Stomach (tissue), 8 donors: ENCODE measurements at regions not wholly inside any gene's neighbourhood (a gene's known extent, or its start where the extent isn't known, plus 50 kb on each side); places are given as distances from the start of the nearest gene placed in this dataset.

Experiments used
- DNase-seq, 2 donors: peaks; one replicate each; pipeline versions ENCODE4 v3.0.0 to v3.0.0-alpha.2; 2013 to 2019
- H3K27ac ChIP-seq, 5 donors: fragments of 200-600 bp in 4 of 5; sonication (generic) in 4 of 5; one replicate each; pipeline ENCODE4 v1.5.1; 2013 to 2019; ENCODE audit warnings: mild to moderate bottlenecking in 1 of 5, moderate library complexity in 1 of 5
- H3K27me3 ChIP-seq, 3 donors: fragments of 200-600 bp; sonication (generic); one replicate each; pipeline ENCODE4 v1.5.1; 2017 to 2019; ENCODE audit warnings: mixed run types in 1 of 3
- H3K36me3 ChIP-seq, 4 donors: fragments of 200-600 bp; sonication (generic); 1 replicate in 3 of 4; 2 replicates in 1 of 4; pipeline ENCODE4 v1.5.1; 2016 to 2019
- H3K4me1 ChIP-seq, 4 donors: fragments of 200-600 bp; sonication (generic); one replicate each; pipeline ENCODE4 v1.5.1; 2016 to 2019
- H3K4me3 ChIP-seq, 4 donors: fragments of 200-600 bp; sonication (generic) in 3 of 4; one replicate each; pipeline ENCODE4 v1.5.1; 2016 to 2019; ENCODE audit warnings: mild to moderate bottlenecking in 1 of 4
- H3K9me3 ChIP-seq, 4 donors: fragments of 200-600 bp; sonication (generic); one replicate each; pipeline ENCODE4 v1.5.1; 2016 to 2019
- EP300 ChIP-seq: sonication (generic); formaldehyde crosslinking; IDR thresholded peaks from one replicate; pipeline ENCODE4 v1.6.1; 2017; ENCODE audit warnings: antibody characterized with exemption
- POLR2A ChIP-seq, 4 donors: fragments of 450-650 bp; IDR thresholded peaks; one replicate each; pipeline ENCODE4 v1.6.1; 2016; ENCODE audit warnings: antibody characterized with exemption in 4 of 4, control low read depth in 2 of 4, mild to moderate bottlenecking in 1 of 4, moderate library complexity in 1 of 4
- POLR2AphosphoS5 ChIP-seq, 3 donors: sonication (generic); formaldehyde crosslinking; IDR thresholded peaks; one replicate each; pipeline ENCODE4 v1.6.1; 2016; ENCODE audit warnings: antibody characterized with exemption in 3 of 3
- WGBS, 5 donors: extraction: QIAGEN DNeasy Blood & Tissue Kit in 3 of 5; methylation state at CpG; one replicate each; pipeline versions ENCODE4 v1.1.5 to v1.1.7; 2013 to 2018; 5-methylcytosine and 5-hydroxymethylcytosine counted together
- intact Hi-C: fragments of 100-400 bp; cut with DNase I; formaldehyde crosslinking; loops from one replicate; pipeline ENCODE4 v1.15.1; 2023; ENCODE audit warnings: low total_unique reads
- TF ChIP-seq, protein P1 (sequence below), 7 experiments: fragments of 450-650 bp in 4 of 7; fragments of 200-600 bp in 3 of 7; sonication (generic) in 3 of 7; IDR thresholded peaks; one replicate each; pipeline ENCODE4 v1.5.1; 2016 to 2019; ENCODE audit warnings: antibody characterized with exemption in 7 of 7, control low read depth in 2 of 7, mild to moderate bottlenecking in 1 of 7
- donor health status: healthy with polysubstance abuse.
- donor health status: Bipolar disorder and iron deficiency.
- donor health status: healthy.

DNA sequence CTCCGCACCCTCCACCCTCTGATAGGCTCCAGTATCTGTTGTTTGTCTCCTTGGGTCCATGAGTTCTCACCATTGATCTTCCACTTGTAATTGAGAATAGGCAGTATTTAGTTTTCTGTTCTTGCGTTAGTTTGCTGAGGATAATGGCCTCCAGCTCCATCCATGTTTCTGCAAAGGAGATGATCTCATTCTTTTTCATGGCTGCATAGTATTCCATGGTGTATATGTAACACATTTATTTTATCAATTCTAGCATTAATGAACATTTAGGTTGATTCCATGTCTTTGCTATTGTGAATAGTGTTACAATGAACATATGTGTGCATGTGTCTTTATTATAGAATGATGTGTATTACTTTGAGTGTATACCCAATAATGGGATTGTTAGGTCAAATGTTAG is 814.6 kb upstream of the FRG1 start:
- no peaks in the 10 kb centered on the region for H3K27me3 ChIP-seq
- 43 to 50% (median 47%) methylated on average over 2 of the region's 2 CpGs for WGBS, 5 donors
- intact Hi-C loops = loop anchor here (10.0 kb wide), 1 partner anchor 1521 kb away; no protein-coding TSS in a partner anchor

DNA sequence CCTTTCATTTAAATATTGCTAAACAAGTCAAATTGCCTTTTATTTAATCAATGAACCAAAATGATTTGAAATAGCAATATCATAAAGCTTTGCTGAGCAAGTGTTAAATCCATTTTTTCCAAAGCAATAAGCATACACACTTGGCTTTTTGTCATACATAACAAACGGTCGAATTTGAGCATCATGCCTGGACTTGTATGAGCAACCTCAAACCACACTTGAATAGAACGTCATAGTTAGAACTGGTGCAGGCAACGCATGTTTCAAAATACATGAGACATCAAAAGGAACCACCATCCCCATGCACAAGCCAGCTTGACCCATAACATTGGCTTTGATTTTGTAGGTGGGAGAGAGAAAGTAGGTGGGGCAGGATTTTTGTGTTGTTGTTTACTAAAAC is 812.3 kb upstream of the FRG1 start:
- Histone ChIP-seq H3K27me3 (no peaks in the 10 kb centered on the region), H3K36me3 (no peaks in the 10 kb centered on the region), H3K27ac (no peak overlapping the region), H3K9me3 (no peaks in the 10 kb centered on the region), H3K4me1 (peaks cover 0 to 3% (median 0%) of the 10 kb centered on the region in 4 donors), H3K4me3 (no peak overlapping the region)
- TF ChIP-seq POLR2A (IDR thresholded peaks at IDR 0.05) = no peak
- TF ChIP-seq, protein P1, sequence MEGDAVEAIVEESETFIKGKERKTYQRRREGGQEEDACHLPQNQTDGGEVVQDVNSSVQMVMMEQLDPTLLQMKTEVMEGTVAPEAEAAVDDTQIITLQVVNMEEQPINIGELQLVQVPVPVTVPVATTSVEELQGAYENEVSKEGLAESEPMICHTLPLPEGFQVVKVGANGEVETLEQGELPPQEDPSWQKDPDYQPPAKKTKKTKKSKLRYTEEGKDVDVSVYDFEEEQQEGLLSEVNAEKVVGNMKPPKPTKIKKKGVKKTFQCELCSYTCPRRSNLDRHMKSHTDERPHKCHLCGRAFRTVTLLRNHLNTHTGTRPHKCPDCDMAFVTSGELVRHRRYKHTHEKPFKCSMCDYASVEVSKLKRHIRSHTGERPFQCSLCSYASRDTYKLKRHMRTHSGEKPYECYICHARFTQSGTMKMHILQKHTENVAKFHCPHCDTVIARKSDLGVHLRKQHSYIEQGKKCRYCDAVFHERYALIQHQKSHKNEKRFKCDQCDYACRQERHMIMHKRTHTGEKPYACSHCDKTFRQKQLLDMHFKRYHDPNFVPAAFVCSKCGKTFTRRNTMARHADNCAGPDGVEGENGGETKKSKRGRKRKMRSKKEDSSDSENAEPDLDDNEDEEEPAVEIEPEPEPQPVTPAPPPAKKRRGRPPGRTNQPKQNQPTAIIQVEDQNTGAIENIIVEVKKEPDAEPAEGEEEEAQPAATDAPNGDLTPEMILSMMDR (IDR thresholded peaks at IDR 0.05) = no peak
- TF ChIP-seq EP300 = no peak
- no peak for TF ChIP-seq POLR2AphosphoS5 (IDR thresholded peaks at IDR 0.05)
- no peak for DNase-seq
- 81 to 90% (median 83%) methylated on average over 4 of the region's 4 CpGs for WGBS, 5 donors
- intact Hi-C loops = loop anchor here (10.0 kb wide), 1 partner anchor 1524 kb away; no protein-coding TSS in a partner anchor

More for the DNA sequence above, 814.6 kb upstream of the FRG1 start:
- no peak overlapping the region for H3K27ac ChIP-seq
- TF ChIP-seq EP300 (no peak), POLR2A (IDR thresholded peaks at IDR 0.05) (no peak), POLR2AphosphoS5 (IDR thresholded peaks at IDR 0.05) (no peak)
- TF ChIP-seq, protein P1 (IDR thresholded peaks at IDR 0.05) = no peak
- no peaks in the 10 kb centered on the region for H3K36me3 ChIP-seq
- no peaks in the 10 kb centered on the region for H3K9me3 ChIP-seq
- no peak overlapping the region for H3K4me3 ChIP-seq
- peaks cover 0 to 3% (median 0%) of the 10 kb centered on the region in 4 donors for H3K4me1 ChIP-seq
- DNase-seq = no peak

DNA sequence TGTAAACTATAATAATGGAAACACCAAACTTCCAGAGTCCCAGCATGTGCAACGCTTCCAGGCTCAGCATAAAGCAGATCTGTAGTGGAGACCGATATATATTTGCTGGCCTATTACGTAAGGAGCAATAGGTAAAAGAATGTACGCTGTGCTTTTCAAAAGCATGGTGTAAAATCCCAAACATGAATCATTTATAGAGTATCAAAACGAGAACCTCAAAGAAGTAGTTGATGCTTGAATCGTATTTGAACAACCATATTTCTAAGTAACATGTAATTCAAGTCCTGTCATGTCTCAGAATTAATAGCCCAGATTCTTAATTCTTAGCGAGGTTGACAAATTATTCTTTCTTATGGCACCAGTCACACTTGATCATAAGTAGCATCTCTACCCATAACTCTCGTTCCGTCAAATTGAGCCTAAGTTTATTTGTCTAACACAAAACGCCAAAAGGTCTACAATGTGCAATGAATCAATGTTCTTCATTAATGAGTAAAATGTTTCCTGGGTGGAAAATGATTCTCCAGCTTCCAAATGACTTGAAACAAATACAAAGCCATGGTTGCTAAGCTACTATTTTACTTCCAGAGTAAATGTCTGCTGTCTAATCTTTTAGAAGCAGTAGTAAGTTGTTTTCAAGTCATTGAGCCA is 811.5 kb upstream of the FRG1 start:
- no peaks in the 10 kb centered on the region for H3K36me3 ChIP-seq
- no peak for DNase-seq
- WGBS, 5 donors = 53 to 65% (median 55%) methylated on average over 10 of the region's 10 CpGs
- intact Hi-C loops = loop anchor here (10.0 kb wide), 1 partner anchor 1524 kb away; no protein-coding TSS in a partner anchor
- H3K9me3 ChIP-seq = no peaks in the 10 kb centered on the region
- no peak overlapping the region for H3K4me3 ChIP-seq
- H3K4me1 ChIP-seq = peaks cover 0 to under 1% (median 0%) of the 10 kb centered on the region in 4 donors
- H3K27me3 ChIP-seq = no peaks in the 10 kb centered on the region
- H3K27ac ChIP-seq = no peak overlapping the region
- TF ChIP-seq POLR2AphosphoS5 (IDR thresholded peaks at IDR 0.05) = no peak
- TF ChIP-seq, protein P1 (IDR thresholded peaks at IDR 0.05) = no peak
- TF ChIP-seq POLR2A (IDR thresholded peaks at IDR 0.05) = no peak
- no peak for TF ChIP-seq EP300

DNA sequence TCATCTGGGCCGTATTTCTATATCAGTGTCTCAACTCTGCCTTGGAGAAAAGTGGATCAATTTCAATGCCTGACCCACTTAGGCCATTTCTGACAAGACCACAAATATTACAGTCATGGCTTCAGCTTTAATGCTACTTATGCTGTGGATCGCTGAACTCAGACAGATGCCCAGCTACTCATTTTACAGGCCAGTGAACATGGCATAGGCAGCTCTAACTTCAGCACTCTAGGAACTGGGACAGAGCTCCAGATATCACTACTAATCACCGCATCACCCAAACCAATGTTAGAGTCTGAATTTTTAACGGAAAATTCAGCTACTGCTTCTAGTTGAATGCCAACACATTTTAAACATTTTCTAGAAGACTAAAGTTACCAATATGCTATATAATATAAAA is 809.6 kb upstream of the FRG1 start:
- no peaks in the 10 kb centered on the region for H3K27me3 ChIP-seq
- no peak for DNase-seq

More for the DNA sequence above, 809.6 kb upstream of the FRG1 start:
- Histone ChIP-seq H3K4me1 (no peaks in the 10 kb centered on the region), H3K36me3 (no peaks in the 10 kb centered on the region), H3K27ac (no peak overlapping the region), H3K4me3 (no peak overlapping the region), H3K9me3 (no peaks in the 10 kb centered on the region)
- intact Hi-C loops = no loop called here
- TF ChIP-seq, protein P1 (IDR thresholded peaks at IDR 0.05) = no peak
- no peak for TF ChIP-seq POLR2A (IDR thresholded peaks at IDR 0.05)
- no peak for TF ChIP-seq POLR2AphosphoS5 (IDR thresholded peaks at IDR 0.05)
- TF ChIP-seq EP300 = no peak
- WGBS, 5 donors = 84 to 92% (median 91%) methylated on average over 4 of the region's 4 CpGs
